MCF 10A (cell line): ENCODE measurements at regions not wholly inside any gene's neighbourhood (a gene's known extent, or its start where the extent isn't known, plus 50 kb on each side); places are given as distances from the start of the nearest gene placed in this dataset.

Experiments used
- BruUV-seq: library from RNA; stranded (reverse); fragments of 400-500 nt; replicated peaks from 2 replicates; lab custom pipeline; 2021; lab: Mats Ljungman, UMichigan
- CTCF ChIA-PET: fragments of 300-600 bp; sonication (Branson Sonifier 250); formaldehyde crosslinking; extraction: SDS; loops from one replicate; lab custom pipeline; 2021; ENCODE audit warnings: antibody characterized with exemption, inconsistent platforms; lab: Yijun Ruan, JAX
- POLR2A ChIA-PET: fragments of 300-600, 350-650 bp; sonication (Branson Sonifier 250); formaldehyde crosslinking; extraction: SDS; loops from one replicate; lab custom pipeline; 2020; ENCODE audit warnings: antibody characterized with exemption, inconsistent platforms; lab: Yijun Ruan, JAX
- DNase-seq: peaks from one replicate; pipeline ENCODE4 v3.0.0-alpha.2; 2018; ENCODE audit not compliant: unreplicated experiment
- H3K27ac Mint-ChIP-seq: one replicate; pipeline ENCODE4 v1.8.0; 2022; ENCODE audit warnings: mild to moderate bottlenecking, low read depth, mixed read lengths; ENCODE audit not compliant: unreplicated experiment
- H3K27me3 Mint-ChIP-seq: one replicate; pipeline ENCODE4 v1.8.0; 2022; ENCODE audit warnings: mixed read lengths; ENCODE audit not compliant: insufficient read depth, unreplicated experiment
- H3K36me3 Mint-ChIP-seq: one replicate; pipeline ENCODE4 v1.8.0; 2022; ENCODE audit warnings: mild to moderate bottlenecking, moderate library complexity, mixed read lengths; ENCODE audit not compliant: insufficient read depth, unreplicated experiment
- H3K4me1 Mint-ChIP-seq: one replicate; pipeline ENCODE4 v1.8.0; 2022; ENCODE audit warnings: mixed read lengths; ENCODE audit not compliant: insufficient read depth, unreplicated experiment
- H3K4me3 Mint-ChIP-seq: one replicate; pipeline ENCODE4 v1.8.0; 2022; ENCODE audit warnings: mild to moderate bottlenecking, moderate library complexity, mixed read lengths; ENCODE audit not compliant: unreplicated experiment
- H3K9me3 Mint-ChIP-seq: one replicate; pipeline ENCODE4 v1.8.0; 2022; ENCODE audit warnings: mixed read lengths; ENCODE audit not compliant: unreplicated experiment
- CTCF ChIP-seq: fragments of 200-600 bp; IDR thresholded peaks from one replicate; pipeline ENCODE4 v1.8.0; 2022; ENCODE audit warnings: antibody characterized with exemption, mild to moderate bottlenecking; ENCODE audit not compliant: unreplicated experiment
- intact Hi-C: fragments of 100-400 bp; cut with micrococcal nuclease; formaldehyde crosslinking; loops from 2 replicates; pipeline ENCODE4 v1.14.1; 2022

GRCh38 chr18:75125382-75126331 lies 83.3 kb downstream of the PTGR3 start:
- ChIA-PET POLR2A (no interaction called here), CTCF (no interaction called here)
- Mint-ChIP-seq H3K4me1 (no peaks in the 10 kb centered on the region), H3K9me3 (no peaks in the 10 kb centered on the region), H3K36me3 (no peaks in the 10 kb centered on the region), H3K27me3 (no peaks in the 10 kb centered on the region), H3K4me3 (no peak overlapping the region), H3K27ac (no peak overlapping the region)
- intact Hi-C loops, result no loop called here
- BruUV-seq, result no TSS peak
- DNase-seq, result no peak
- TF ChIP-seq CTCF, result no peak

- TF ChIP-seq CTCF, result no peak
- Mint-ChIP-seq H3K9me3 (no peaks in the 10 kb centered on the region), H3K4me3 (no peak overlapping the region), H3K4me1 (no peaks in the 10 kb centered on the region), H3K27me3 (no peaks in the 10 kb centered on the region), H3K27ac (no peak overlapping the region), H3K36me3 (no peaks in the 10 kb centered on the region)
- DNase-seq, result no peak
- intact Hi-C loops, result no loop called here
- no TSS peak for BruUV-seq
- ChIA-PET CTCF (no interaction called here), POLR2A (no interaction called here)
Observed at GRCh38 chr18:75124991-75125381, 84.0 kb downstream of the PTGR3 start.

GRCh38 chr18:75124551-75124950 lies 84.4 kb downstream of the PTGR3 start:
- Mint-ChIP-seq H3K4me1 (no peaks in the 10 kb centered on the region), H3K9me3 (no peaks in the 10 kb centered on the region), H3K27ac (no peak overlapping the region), H3K4me3 (no peak overlapping the region), H3K36me3 (no peaks in the 10 kb centered on the region), H3K27me3 (no peaks in the 10 kb centered on the region)
- POLR2A ChIA-PET, result no interaction called here
- intact Hi-C loops, result no loop called here
- CTCF ChIA-PET, result no interaction called here
- BruUV-seq, result no TSS peak
- no peak for TF ChIP-seq CTCF
- DNase-seq, result no peak

- Mint-ChIP-seq H3K27me3 (no peaks in the 10 kb centered on the region), H3K9me3 (no peaks in the 10 kb centered on the region), H3K4me1 (no peaks in the 10 kb centered on the region), H3K4me3 (no peak overlapping the region), H3K27ac (no peak overlapping the region), H3K36me3 (no peaks in the 10 kb centered on the region)
- CTCF ChIA-PET, result no interaction called here
- BruUV-seq, result no TSS peak
- intact Hi-C loops, result no loop called here
- DNase-seq, result no peak
- POLR2A ChIA-PET, result no interaction called here
- TF ChIP-seq CTCF, result no peak
Observed at GRCh38 chr18:75123113-75123512, 85.8 kb downstream of the PTGR3 start.
